RWPE2 (cell line): ENCODE measurements at regions not wholly inside any gene's neighbourhood (a gene's known extent, or its start where the extent isn't known, plus 50 kb on each side); places are given as distances from the start of the nearest gene placed in this dataset.

Experiments used
- ATAC-seq: fragments of 200-7000 bp; cut with Tn5 transposase; 3 replicates; pipeline ENCODE4 v1.9.1; 2021; ENCODE audit warnings: low read depth
- DNase-seq: peaks from one replicate; pipeline ENCODE4 v3.0.0-alpha.2; 2020; ENCODE audit warnings: low spot score
- H3K27ac ChIP-seq: fragments of 450-650 bp; 2 replicates; pipeline ENCODE4 v1.5.1; 2017; ENCODE audit warnings: mild to moderate bottlenecking; ENCODE audit not compliant: poor library complexity, severe bottlenecking
- H3K27me3 ChIP-seq: fragments of 250-450 bp; sonication (Bioruptor Pico); 2 replicates; pipeline ENCODE4 v1.5.1; 2021; ENCODE audit warnings: mild to moderate bottlenecking, moderate library complexity; ENCODE audit not compliant: insufficient read depth, poor library complexity, severe bottlenecking
- H3K36me3 ChIP-seq: fragments of 250-450 bp; sonication (Bioruptor Pico); 2 replicates; pipeline ENCODE4 v1.5.1; 2020; ENCODE audit warnings: low read depth, mild to moderate bottlenecking, moderate library complexity
- H3K4me1 ChIP-seq: fragments of 250-450 bp; sonication (Bioruptor Pico); 2 replicates; pipeline ENCODE4 v1.5.1; 2021; ENCODE audit warnings: mild to moderate bottlenecking, moderate library complexity; ENCODE audit not compliant: insufficient read depth, poor library complexity, severe bottlenecking
- H3K4me3 ChIP-seq: fragments of 250-450 bp; sonication (Bioruptor Pico); 2 replicates; pipeline ENCODE4 v1.5.1; 2021; ENCODE audit warnings: mild to moderate bottlenecking, moderate library complexity; ENCODE audit not compliant: severe bottlenecking
- H3K9me3 ChIP-seq: fragments of 250-450 bp; sonication (Bioruptor Pico); 2 replicates; pipeline ENCODE4 v1.5.1; 2021; ENCODE audit warnings: mild to moderate bottlenecking, moderate library complexity; ENCODE audit not compliant: severe bottlenecking
- TF ChIP-seq, protein P1 (sequence below): fragments of 450-650 bp; IDR thresholded peaks from one replicate; pipeline ENCODE4 v1.5.1; 2017; ENCODE audit warnings: mild to moderate bottlenecking, moderate library complexity; ENCODE audit not compliant: poor library complexity, severe bottlenecking

DNA sequence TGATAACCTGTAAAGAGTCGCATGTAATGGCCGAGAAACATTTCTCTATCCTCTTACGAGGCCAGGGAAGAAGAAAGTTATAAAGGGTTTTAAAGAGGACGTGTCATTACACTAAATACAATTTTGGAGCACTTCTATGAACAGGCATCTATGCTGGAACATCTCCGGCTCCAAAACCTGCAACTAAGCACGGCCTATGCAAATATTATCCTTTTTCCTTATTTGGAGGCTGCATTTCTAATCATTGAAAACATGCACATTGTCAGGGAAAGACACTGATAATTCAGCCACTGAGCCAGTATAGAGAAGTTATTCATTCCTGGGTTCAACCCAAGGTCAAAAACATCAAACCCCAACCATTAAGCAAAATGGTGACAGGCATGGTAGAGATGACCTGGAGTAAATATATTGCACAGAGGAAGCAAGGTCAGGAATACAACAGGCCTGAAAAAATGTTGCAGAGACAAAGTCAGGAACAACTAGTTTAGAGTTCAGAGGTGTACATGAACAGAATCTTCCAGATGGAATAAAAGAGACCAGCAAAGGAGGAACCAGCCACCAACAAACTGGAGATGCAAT lies 674.1 kb downstream of the NR2F1-AS1 start:
- H3K4me3 ChIP-seq, result no peak overlapping the region
- no peaks in the 10 kb centered on the region for H3K36me3 ChIP-seq
- no peaks in the 10 kb centered on the region for H3K27me3 ChIP-seq
- no peak overlapping the region for H3K27ac ChIP-seq
- peaks cover 5% of the 10 kb centered on the region for H3K4me1 ChIP-seq
- no peak for ATAC-seq
- no peak for DNase-seq
- TF ChIP-seq, protein P1, sequence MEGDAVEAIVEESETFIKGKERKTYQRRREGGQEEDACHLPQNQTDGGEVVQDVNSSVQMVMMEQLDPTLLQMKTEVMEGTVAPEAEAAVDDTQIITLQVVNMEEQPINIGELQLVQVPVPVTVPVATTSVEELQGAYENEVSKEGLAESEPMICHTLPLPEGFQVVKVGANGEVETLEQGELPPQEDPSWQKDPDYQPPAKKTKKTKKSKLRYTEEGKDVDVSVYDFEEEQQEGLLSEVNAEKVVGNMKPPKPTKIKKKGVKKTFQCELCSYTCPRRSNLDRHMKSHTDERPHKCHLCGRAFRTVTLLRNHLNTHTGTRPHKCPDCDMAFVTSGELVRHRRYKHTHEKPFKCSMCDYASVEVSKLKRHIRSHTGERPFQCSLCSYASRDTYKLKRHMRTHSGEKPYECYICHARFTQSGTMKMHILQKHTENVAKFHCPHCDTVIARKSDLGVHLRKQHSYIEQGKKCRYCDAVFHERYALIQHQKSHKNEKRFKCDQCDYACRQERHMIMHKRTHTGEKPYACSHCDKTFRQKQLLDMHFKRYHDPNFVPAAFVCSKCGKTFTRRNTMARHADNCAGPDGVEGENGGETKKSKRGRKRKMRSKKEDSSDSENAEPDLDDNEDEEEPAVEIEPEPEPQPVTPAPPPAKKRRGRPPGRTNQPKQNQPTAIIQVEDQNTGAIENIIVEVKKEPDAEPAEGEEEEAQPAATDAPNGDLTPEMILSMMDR, result no peak
- no peaks in the 10 kb centered on the region for H3K9me3 ChIP-seq

DNA sequence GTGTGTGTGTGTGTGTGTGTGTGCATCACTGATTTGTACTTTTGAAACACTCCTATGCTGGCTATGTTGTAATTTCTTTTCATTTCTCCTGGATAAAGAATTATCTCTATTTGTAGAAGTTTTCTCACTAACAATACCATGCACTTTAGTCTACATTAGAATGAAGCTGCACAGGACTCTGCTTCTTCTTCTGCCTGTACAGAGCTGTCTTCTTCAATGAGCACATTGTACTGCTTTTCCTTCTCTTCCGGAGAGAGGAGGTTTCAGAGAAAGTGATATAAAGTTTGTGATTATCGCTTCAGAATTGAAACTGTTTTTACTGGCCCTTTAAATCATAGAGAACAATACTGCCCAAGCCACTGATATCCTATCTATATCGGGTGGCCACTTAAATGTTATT lies 677.0 kb downstream of the NR2F1-AS1 start:
- Histone ChIP-seq H3K4me1 (peaks cover 5% of the 10 kb centered on the region), H3K9me3 (no peaks in the 10 kb centered on the region), H3K27ac (no peak overlapping the region), H3K4me3 (no peak overlapping the region), H3K27me3 (no peaks in the 10 kb centered on the region), H3K36me3 (no peaks in the 10 kb centered on the region)
- DNase-seq (no peak), ATAC-seq (no peak)
- TF ChIP-seq, protein P1, result no peak

DNA sequence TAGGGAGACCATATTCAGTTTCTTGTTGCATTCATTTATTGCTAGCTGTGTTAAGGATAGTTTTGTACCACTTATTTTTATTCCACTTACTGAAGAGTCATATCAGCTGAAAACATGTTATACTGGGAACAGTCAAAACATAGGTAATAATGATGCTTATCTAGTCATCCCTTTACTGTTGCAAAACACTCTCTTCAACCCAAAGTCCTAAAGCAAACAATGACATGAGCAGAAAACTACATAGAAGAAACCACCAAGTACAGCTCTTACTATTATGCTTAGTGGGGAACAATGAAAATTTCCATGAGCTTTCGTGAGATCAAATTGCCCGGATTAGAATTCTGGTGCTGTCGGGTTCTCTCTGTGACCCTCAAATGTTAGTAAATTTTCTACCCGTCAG lies 681.4 kb downstream of the NR2F1-AS1 start:
- Histone ChIP-seq H3K9me3 (no peaks in the 10 kb centered on the region), H3K4me1 (no peaks in the 10 kb centered on the region), H3K27ac (no peak overlapping the region), H3K36me3 (no peaks in the 10 kb centered on the region), H3K4me3 (no peak overlapping the region), H3K27me3 (no peaks in the 10 kb centered on the region)
- DNase-seq (no peak), ATAC-seq (no peak)
- TF ChIP-seq, protein P1, result no peak

DNA sequence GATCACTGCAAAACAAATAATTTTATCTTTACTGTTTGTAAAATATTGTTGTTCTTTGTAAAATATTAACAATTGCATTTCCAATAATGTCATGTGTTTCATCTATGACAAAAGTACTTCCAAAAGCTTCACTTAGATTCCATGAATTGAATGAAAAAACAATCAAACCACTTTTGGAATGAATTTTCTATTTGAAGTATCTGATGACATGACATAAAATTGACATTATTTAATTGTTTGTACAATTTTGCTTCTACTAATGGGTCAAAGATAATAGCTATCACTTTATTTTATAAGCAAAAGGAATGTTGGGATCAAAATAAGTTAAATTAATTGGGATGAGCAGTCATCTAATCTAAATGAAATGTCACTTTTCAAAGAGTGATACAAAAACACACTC lies 684.3 kb downstream of the NR2F1-AS1 start:
- Histone ChIP-seq H3K27ac (no peak overlapping the region), H3K36me3 (no peaks in the 10 kb centered on the region), H3K4me1 (no peaks in the 10 kb centered on the region), H3K9me3 (no peaks in the 10 kb centered on the region), H3K27me3 (no peaks in the 10 kb centered on the region), H3K4me3 (no peak overlapping the region)
- ATAC-seq (no peak), DNase-seq (no peak)
- TF ChIP-seq, protein P1, result no peak

DNA sequence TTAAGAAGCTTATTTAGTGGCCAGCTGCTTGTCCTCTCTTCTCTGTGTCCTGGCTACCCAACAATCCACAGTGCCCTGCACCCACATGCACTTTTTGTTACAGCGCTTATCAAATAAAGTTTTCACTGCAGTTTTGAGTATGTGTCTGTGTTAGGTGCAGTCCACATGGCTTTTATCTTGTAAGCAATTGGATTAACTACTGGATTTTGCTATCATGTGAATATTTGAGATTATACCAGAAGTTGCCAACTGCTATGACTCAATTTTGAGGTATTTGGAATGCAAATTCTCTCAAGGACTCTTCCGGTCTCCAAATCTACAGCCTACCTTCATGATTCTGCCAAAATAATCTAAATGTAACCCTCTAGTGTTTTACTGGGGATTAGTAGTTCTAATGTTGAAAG lies 690.2 kb downstream of the NR2F1-AS1 start:
- H3K36me3 ChIP-seq, result no peaks in the 10 kb centered on the region
- H3K4me1 ChIP-seq, result no peaks in the 10 kb centered on the region
- no peaks in the 10 kb centered on the region for H3K27me3 ChIP-seq
- TF ChIP-seq, protein P1, result no peak
- DNase-seq (no peak), ATAC-seq (no peak)
- no peak overlapping the region for H3K4me3 ChIP-seq
- H3K27ac ChIP-seq, result no peak overlapping the region
- no peaks in the 10 kb centered on the region for H3K9me3 ChIP-seq
